Liver (tissue), 8 donors: ENCODE measurements at regions not wholly inside any gene's neighbourhood (a gene's known extent, or its start where the extent isn't known, plus 50 kb on each side); places are given as distances from the start of the nearest gene placed in this dataset.

Source experiments
- DNase-seq: peaks from one replicate; pipeline ENCODE4 v3.0.0-alpha.2; 2017; ENCODE audit warnings: low spot score
- H3K27ac ChIP-seq, 2 donors: one replicate each; pipeline ENCODE4 v1.7.0; 2013; ENCODE audit warnings: inconsistent platforms in 2 of 2, low read length in 2 of 2, control low read depth in 1 of 2, low read depth in 1 of 2, mild to moderate bottlenecking in 1 of 2
- H3K27me3 ChIP-seq, 4 donors: one replicate each; pipeline versions ENCODE4 v1.6.1 to v1.7.0; 2013; ENCODE audit warnings: low read length in 3 of 4, inconsistent platforms in 1 of 4, mild to moderate bottlenecking in 1 of 4, moderate library complexity in 1 of 4; ENCODE audit not compliant: control insufficient read depth in 4 of 4, insufficient read depth in 4 of 4
- H3K36me3 ChIP-seq, 4 donors: one replicate each; pipeline versions ENCODE4 v1.6.1 to v1.7.0; 2013; ENCODE audit warnings: low read length in 3 of 4, mild to moderate bottlenecking in 3 of 4, low read depth in 1 of 4, moderate library complexity in 1 of 4; ENCODE audit not compliant: control insufficient read depth in 4 of 4, insufficient read depth in 3 of 4
- H3K4me1 ChIP-seq, 4 donors: one replicate each; pipeline versions ENCODE4 v1.6.1 to v1.7.0; 2013; ENCODE audit warnings: low read length in 3 of 4, mild to moderate bottlenecking in 3 of 4, moderate library complexity in 1 of 4; ENCODE audit not compliant: control insufficient read depth in 4 of 4, insufficient read depth in 4 of 4
- H3K4me3 ChIP-seq, 3 donors: one replicate each; pipeline versions ENCODE4 v1.6.1 to v1.7.0; 2013; ENCODE audit warnings: low read length in 3 of 3, control low read depth in 1 of 3, low read depth in 1 of 3, mild to moderate bottlenecking in 1 of 3
- H3K9ac ChIP-seq, 2 donors: one replicate each; pipeline ENCODE4 v1.7.0; 2013; ENCODE audit warnings: low read length in 2 of 2, mild to moderate bottlenecking in 2 of 2, moderate library complexity in 2 of 2, control low read depth in 1 of 2, low read depth in 1 of 2
- H3K9me3 ChIP-seq, 4 donors: one replicate each; pipeline versions ENCODE4 v1.6.1 to v1.7.0; 2013; ENCODE audit warnings: low read length in 3 of 4; ENCODE audit not compliant: control insufficient read depth in 4 of 4
- EGR1 ChIP-seq, 2 donors: IDR thresholded peaks; 2 replicates each; pipeline ENCODE4 v1.6.1; 2016 to 2018; ENCODE audit warnings: antibody characterized with exemption in 2 of 2, low read depth in 2 of 2
- FOXA1 ChIP-seq: IDR thresholded peaks from 2 replicates; pipeline ENCODE4 v1.6.1; 2016; ENCODE audit warnings: antibody characterized with exemption
- FOXA2 ChIP-seq: IDR thresholded peaks from 2 replicates; pipeline ENCODE4 v1.6.1; 2016; ENCODE audit warnings: antibody characterized with exemption
- GABPA ChIP-seq, 2 donors: IDR thresholded peaks in 1 of 2; conservative IDR thresholded peaks in 1 of 2; 2 replicates each; pipeline ENCODE4 v1.6.1; 2016; ENCODE audit warnings: antibody characterized with exemption in 2 of 2, mild to moderate bottlenecking in 1 of 2, moderate library complexity in 1 of 2
- HNF4A ChIP-seq, 2 donors: conservative IDR thresholded peaks; 2 replicates each; pipeline ENCODE4 v1.6.1; 2016; ENCODE audit warnings: antibody characterized with exemption in 2 of 2, mild to moderate bottlenecking in 2 of 2
- HNF4G ChIP-seq: IDR thresholded peaks from 2 replicates; pipeline ENCODE4 v1.6.1; 2016; ENCODE audit warnings: antibody characterized with exemption
- JUND ChIP-seq, 2 donors: IDR thresholded peaks; 2 replicates each; pipeline ENCODE4 v1.6.1; 2016; ENCODE audit warnings: antibody characterized with exemption in 2 of 2
- NR2F2 ChIP-seq: IDR thresholded peaks from 2 replicates; pipeline ENCODE4 v1.6.1; 2016; ENCODE audit warnings: antibody characterized with exemption
- RAD21 ChIP-seq, 2 donors: IDR thresholded peaks; 2 replicates each; pipeline ENCODE4 v1.6.1; 2016; ENCODE audit warnings: antibody characterized with exemption in 2 of 2, mild to moderate bottlenecking in 2 of 2
- RXRA ChIP-seq, 2 donors: IDR thresholded peaks; 2 replicates each; pipeline ENCODE4 v1.6.1; 2017 to 2018; ENCODE audit warnings: antibody characterized with exemption in 2 of 2, mild to moderate bottlenecking in 1 of 2
- SP1 ChIP-seq: IDR thresholded peaks from 2 replicates; pipeline ENCODE4 v1.6.1; 2018; ENCODE audit warnings: antibody characterized with exemption, mild to moderate bottlenecking
- TAF1 ChIP-seq: conservative IDR thresholded peaks from 2 replicates; pipeline ENCODE4 v1.6.1; 2016; ENCODE audit warnings: antibody characterized with exemption, mild to moderate bottlenecking
- YY1 ChIP-seq: IDR thresholded peaks from 2 replicates; pipeline ENCODE4 v1.6.1; 2016; ENCODE audit warnings: antibody characterized with exemption, mild to moderate bottlenecking
- WGBS: extraction: QIAGEN DNeasy Blood & Tissue Kit; methylation state at CpG from one replicate; pipeline ENCODE4 v1.1.7; 2013; 5-methylcytosine and 5-hydroxymethylcytosine counted together
- TF ChIP-seq, protein P1 (sequence below): fragments of 150-350 bp; IDR thresholded peaks from 2 replicates; pipeline ENCODE4 v1.5.1; 2017; ENCODE audit warnings: improper control_type of control experiment, low read depth, low read length; ENCODE audit not compliant: missing input control
- TF ChIP-seq, protein P2 (sequence below): IDR thresholded peaks from 2 replicates; pipeline ENCODE4 v1.6.1; 2016; ENCODE audit warnings: antibody characterized with exemption
- TF ChIP-seq, protein P3 (sequence below): IDR thresholded peaks from 2 replicates; pipeline ENCODE4 v1.6.1; 2016; ENCODE audit warnings: antibody characterized with exemption
- TF ChIP-seq, protein P4 (sequence below): IDR thresholded peaks from 2 replicates; pipeline ENCODE4 v1.6.1; 2016; ENCODE audit warnings: antibody characterized with exemption, mild to moderate bottlenecking
- TF ChIP-seq, protein P5 (sequence below): IDR thresholded peaks from 2 replicates; pipeline ENCODE4 v1.6.1; 2016; ENCODE audit warnings: antibody characterized with exemption
- donor health status: healthy.
- donor health status: healthy.
- donor health status: healthy.
- donor health status: healthy.
- donor health status: healthy.

DNA sequence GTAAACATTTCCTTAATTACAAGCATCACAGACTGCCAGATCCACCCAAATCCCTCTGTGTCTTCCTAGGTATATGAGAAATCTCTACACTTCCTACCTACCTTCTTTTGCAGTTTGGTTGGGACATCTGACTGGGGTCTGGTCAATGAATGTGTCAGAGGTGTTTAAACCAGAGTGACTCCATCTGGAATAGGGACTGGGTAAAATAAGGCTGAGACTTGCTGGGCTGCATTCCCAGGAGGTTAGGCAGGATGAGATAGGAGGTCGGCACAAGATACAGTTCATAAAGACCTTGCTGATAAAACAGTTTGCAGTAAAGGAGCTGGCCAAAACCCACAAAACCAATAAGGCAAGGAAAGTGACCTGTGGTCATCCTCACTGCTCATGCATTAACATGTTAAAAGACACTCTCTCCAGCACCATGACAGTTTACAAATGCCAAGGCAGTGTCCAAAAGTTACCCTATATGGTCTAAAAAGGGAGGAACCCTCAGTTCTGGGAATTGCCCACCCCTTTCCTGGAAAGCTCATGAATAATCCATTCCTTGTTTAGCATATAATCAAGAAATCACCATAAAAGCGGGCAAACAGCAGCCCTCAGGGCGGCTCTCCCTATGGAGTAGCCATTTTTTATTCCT, 87.4 kb upstream of the BACE2 start:
- no peak overlapping the region for H3K27ac ChIP-seq
- peaks cover 0 to 3% (median 0%) of the 10 kb centered on the region in 4 donors for H3K27me3 ChIP-seq
- no peaks in the 10 kb centered on the region for H3K9me3 ChIP-seq
- no peaks in the 10 kb centered on the region for H3K4me1 ChIP-seq
- H3K4me3 ChIP-seq = no peak overlapping the region
- no peaks in the 10 kb centered on the region for H3K36me3 ChIP-seq
- no peak for DNase-seq
- TF ChIP-seq, protein P1, sequence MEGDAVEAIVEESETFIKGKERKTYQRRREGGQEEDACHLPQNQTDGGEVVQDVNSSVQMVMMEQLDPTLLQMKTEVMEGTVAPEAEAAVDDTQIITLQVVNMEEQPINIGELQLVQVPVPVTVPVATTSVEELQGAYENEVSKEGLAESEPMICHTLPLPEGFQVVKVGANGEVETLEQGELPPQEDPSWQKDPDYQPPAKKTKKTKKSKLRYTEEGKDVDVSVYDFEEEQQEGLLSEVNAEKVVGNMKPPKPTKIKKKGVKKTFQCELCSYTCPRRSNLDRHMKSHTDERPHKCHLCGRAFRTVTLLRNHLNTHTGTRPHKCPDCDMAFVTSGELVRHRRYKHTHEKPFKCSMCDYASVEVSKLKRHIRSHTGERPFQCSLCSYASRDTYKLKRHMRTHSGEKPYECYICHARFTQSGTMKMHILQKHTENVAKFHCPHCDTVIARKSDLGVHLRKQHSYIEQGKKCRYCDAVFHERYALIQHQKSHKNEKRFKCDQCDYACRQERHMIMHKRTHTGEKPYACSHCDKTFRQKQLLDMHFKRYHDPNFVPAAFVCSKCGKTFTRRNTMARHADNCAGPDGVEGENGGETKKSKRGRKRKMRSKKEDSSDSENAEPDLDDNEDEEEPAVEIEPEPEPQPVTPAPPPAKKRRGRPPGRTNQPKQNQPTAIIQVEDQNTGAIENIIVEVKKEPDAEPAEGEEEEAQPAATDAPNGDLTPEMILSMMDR = no peak
- TF ChIP-seq YY1 (no peak), TAF1 (no peak), EGR1 (IDR thresholded peaks at IDR 0.05; ENCODE audit: low read depth in 2 of 2) (no peak), HNF4A (conservative IDR thresholded peaks at IDR 0.05) (no peak), GABPA (IDR thresholded peaks at IDR 0.05 in 1 of 2, conservative IDR thresholded peaks at IDR 0.05 in 1 of 2) (no peak), NR2F2 (no peak)
- TF ChIP-seq, protein P2, sequence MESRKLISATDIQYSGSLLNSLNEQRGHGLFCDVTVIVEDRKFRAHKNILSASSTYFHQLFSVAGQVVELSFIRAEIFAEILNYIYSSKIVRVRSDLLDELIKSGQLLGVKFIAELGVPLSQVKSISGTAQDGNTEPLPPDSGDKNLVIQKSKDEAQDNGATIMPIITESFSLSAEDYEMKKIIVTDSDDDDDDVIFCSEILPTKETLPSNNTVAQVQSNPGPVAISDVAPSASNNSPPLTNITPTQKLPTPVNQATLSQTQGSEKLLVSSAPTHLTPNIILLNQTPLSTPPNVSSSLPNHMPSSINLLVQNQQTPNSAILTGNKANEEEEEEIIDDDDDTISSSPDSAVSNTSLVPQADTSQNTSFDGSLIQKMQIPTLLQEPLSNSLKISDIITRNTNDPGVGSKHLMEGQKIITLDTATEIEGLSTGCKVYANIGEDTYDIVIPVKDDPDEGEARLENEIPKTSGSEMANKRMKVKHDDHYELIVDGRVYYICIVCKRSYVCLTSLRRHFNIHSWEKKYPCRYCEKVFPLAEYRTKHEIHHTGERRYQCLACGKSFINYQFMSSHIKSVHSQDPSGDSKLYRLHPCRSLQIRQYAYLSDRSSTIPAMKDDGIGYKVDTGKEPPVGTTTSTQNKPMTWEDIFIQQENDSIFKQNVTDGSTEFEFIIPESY = no peak
- TF ChIP-seq, protein P3, sequence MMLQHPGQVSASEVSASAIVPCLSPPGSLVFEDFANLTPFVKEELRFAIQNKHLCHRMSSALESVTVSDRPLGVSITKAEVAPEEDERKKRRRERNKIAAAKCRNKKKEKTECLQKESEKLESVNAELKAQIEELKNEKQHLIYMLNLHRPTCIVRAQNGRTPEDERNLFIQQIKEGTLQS = no peak
- WGBS = 57% methylated on average over 3 of the region's 3 CpGs
- no peak overlapping the region for H3K9ac ChIP-seq

DNA sequence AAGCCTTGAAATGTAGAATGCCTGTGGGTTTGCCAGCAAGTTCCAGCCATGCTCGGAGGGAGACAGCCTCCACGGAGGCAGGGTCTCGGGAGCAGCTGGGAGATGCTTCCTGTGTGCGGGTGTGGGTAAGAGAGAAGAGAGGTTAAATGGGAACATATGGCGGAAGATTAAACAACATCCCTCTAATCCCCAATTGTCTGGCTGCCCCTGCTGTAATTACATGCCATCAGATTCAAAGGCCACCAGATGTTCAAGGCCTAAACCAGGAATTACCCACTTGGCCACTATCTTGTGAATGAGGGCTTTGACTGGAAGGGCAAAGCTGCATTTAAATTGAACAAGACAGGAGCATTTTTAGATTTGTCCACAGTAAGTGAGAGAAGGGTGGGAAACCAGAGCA, 81.4 kb upstream of the BACE2 start:
- H3K27ac ChIP-seq = no peak overlapping the region
- WGBS = 85% methylated on average over 5 of the region's 5 CpGs
- no peaks in the 10 kb centered on the region for H3K4me1 ChIP-seq
- no peaks in the 10 kb centered on the region for H3K9me3 ChIP-seq
- H3K9ac ChIP-seq = no peak overlapping the region
- H3K36me3 ChIP-seq = no peaks in the 10 kb centered on the region
- no peak for DNase-seq
- H3K27me3 ChIP-seq = no peaks in the 10 kb centered on the region
- TF ChIP-seq NR2F2 (no peak), EGR1 (IDR thresholded peaks at IDR 0.05; ENCODE audit: low read depth in 2 of 2) (no peak), GABPA (IDR thresholded peaks at IDR 0.05 in 1 of 2, conservative IDR thresholded peaks at IDR 0.05 in 1 of 2) (no peak), JUND (IDR thresholded peaks at IDR 0.05) (no peak), SP1 (no peak), RAD21 (IDR thresholded peaks at IDR 0.05) (no peak), HNF4G (no peak), FOXA2 (no peak), TAF1 (no peak), RXRA (IDR thresholded peaks at IDR 0.05) (no peak), FOXA1 (no peak), YY1 (no peak)
- TF ChIP-seq, protein P3 = no peak
- TF ChIP-seq, protein P4, sequence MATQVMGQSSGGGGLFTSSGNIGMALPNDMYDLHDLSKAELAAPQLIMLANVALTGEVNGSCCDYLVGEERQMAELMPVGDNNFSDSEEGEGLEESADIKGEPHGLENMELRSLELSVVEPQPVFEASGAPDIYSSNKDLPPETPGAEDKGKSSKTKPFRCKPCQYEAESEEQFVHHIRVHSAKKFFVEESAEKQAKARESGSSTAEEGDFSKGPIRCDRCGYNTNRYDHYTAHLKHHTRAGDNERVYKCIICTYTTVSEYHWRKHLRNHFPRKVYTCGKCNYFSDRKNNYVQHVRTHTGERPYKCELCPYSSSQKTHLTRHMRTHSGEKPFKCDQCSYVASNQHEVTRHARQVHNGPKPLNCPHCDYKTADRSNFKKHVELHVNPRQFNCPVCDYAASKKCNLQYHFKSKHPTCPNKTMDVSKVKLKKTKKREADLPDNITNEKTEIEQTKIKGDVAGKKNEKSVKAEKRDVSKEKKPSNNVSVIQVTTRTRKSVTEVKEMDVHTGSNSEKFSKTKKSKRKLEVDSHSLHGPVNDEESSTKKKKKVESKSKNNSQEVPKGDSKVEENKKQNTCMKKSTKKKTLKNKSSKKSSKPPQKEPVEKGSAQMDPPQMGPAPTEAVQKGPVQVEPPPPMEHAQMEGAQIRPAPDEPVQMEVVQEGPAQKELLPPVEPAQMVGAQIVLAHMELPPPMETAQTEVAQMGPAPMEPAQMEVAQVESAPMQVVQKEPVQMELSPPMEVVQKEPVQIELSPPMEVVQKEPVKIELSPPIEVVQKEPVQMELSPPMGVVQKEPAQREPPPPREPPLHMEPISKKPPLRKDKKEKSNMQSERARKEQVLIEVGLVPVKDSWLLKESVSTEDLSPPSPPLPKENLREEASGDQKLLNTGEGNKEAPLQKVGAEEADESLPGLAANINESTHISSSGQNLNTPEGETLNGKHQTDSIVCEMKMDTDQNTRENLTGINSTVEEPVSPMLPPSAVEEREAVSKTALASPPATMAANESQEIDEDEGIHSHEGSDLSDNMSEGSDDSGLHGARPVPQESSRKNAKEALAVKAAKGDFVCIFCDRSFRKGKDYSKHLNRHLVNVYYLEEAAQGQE = no peak
- TF ChIP-seq, protein P1 = no peak
- TF ChIP-seq, protein P5, sequence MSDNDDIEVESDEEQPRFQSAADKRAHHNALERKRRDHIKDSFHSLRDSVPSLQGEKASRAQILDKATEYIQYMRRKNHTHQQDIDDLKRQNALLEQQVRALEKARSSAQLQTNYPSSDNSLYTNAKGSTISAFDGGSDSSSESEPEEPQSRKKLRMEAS = no peak
- TF ChIP-seq, protein P2 = no peak
- no peak overlapping the region for H3K4me3 ChIP-seq
